H9 (cell line): ENCODE measurements at regions not wholly inside any gene's neighbourhood (a gene's known extent, or its start where the extent isn't known, plus 50 kb on each side); places are given as distances from the start of the nearest gene placed in this dataset.

Source experiments
- DNase-seq: peaks from one replicate; pipeline ENCODE4 v3.0.0-alpha.2; 2017
- H2AFZ ChIP-seq: one replicate; pipeline ENCODE4 v1.6.1; 2013; ENCODE audit warnings: mild to moderate bottlenecking, low read length, control low read depth, moderate library complexity
- H2AK5ac ChIP-seq: 2 replicates; pipeline ENCODE4 v1.6.1; 2013; ENCODE audit warnings: low read length, control low read depth, mixed read lengths; ENCODE audit not compliant: insufficient read length
- H2BK120ac ChIP-seq: one replicate; pipeline ENCODE4 v1.6.1; 2013; ENCODE audit warnings: low read depth, mild to moderate bottlenecking, low read length, control low read depth, inconsistent platforms; ENCODE audit not compliant: poor library complexity, severe bottlenecking
- H2BK12ac ChIP-seq: 2 replicates; pipeline ENCODE4 v1.6.1; 2013; ENCODE audit warnings: low read length, control low read depth, mixed read lengths, low read depth; ENCODE audit not compliant: insufficient read length
- H2BK15ac ChIP-seq: 2 replicates; pipeline ENCODE4 v1.6.1; 2013; ENCODE audit warnings: low read depth, low read length, control low read depth
- H2BK20ac ChIP-seq: one replicate; pipeline ENCODE4 v1.6.1; 2013; ENCODE audit warnings: low read depth, mild to moderate bottlenecking, low read length, control low read depth, inconsistent platforms; ENCODE audit not compliant: poor library complexity, severe bottlenecking
- H2BK5ac ChIP-seq: 2 replicates; pipeline ENCODE4 v1.6.1; 2013; ENCODE audit warnings: low read length, control low read depth, mixed read lengths; ENCODE audit not compliant: insufficient read length
- H3K14ac ChIP-seq: 2 replicates; pipeline ENCODE4 v1.6.1; 2013; ENCODE audit warnings: low read length, control low read depth; ENCODE audit not compliant: insufficient read depth
- H3K18ac ChIP-seq: 2 replicates; pipeline ENCODE4 v1.6.1; 2013; ENCODE audit warnings: low read depth, mild to moderate bottlenecking, mixed read lengths, low read length, control low read depth; ENCODE audit not compliant: insufficient read length
- H3K23ac ChIP-seq: 2 replicates; pipeline ENCODE4 v1.6.1; 2013; ENCODE audit warnings: low read length, control low read depth, mixed read lengths, low read depth; ENCODE audit not compliant: insufficient read length
- H3K23me2 ChIP-seq: 2 replicates; pipeline ENCODE4 v1.6.1; 2013; ENCODE audit warnings: low read depth, mild to moderate bottlenecking, mixed read lengths, low read length, control low read depth; ENCODE audit not compliant: insufficient read length, poor library complexity, severe bottlenecking
- H3K27ac ChIP-seq: 2 replicates; pipeline ENCODE4 v1.5.1; 2013; ENCODE audit warnings: low read length, control low read depth, mixed read lengths, low read depth; ENCODE audit not compliant: insufficient read length
- H3K27me3 ChIP-seq: 2 replicates; pipeline ENCODE4 v1.6.1; 2013; ENCODE audit warnings: low read length, control low read depth, inconsistent platforms; ENCODE audit not compliant: insufficient read depth
- H3K4ac ChIP-seq: 2 replicates; pipeline ENCODE4 v1.6.1; 2013; ENCODE audit warnings: low read depth, mild to moderate bottlenecking, control low read depth, inconsistent platforms, low read length, moderate library complexity
- H3K4me1 ChIP-seq: 2 replicates; pipeline ENCODE4 v1.6.1; 2013; ENCODE audit warnings: low read length, control low read depth, inconsistent platforms; ENCODE audit not compliant: insufficient read depth
- H3K4me2 ChIP-seq: 2 replicates; pipeline ENCODE4 v1.6.1; 2013; ENCODE audit warnings: low read length, control low read depth, mixed read lengths; ENCODE audit not compliant: insufficient read length, insufficient read depth
- H3K56ac ChIP-seq: 2 replicates; pipeline ENCODE4 v1.6.1; 2013; ENCODE audit warnings: low read depth, mild to moderate bottlenecking, mixed read lengths, low read length, control low read depth; ENCODE audit not compliant: insufficient read length
- H3K79me1 ChIP-seq: 2 replicates; pipeline ENCODE4 v1.6.1; 2013; ENCODE audit warnings: low read depth, mild to moderate bottlenecking, moderate library complexity, low read length, control low read depth, inconsistent platforms; ENCODE audit not compliant: insufficient read depth, poor library complexity, severe bottlenecking
- H3K79me2 ChIP-seq: 2 replicates; pipeline ENCODE4 v1.6.1; 2013; ENCODE audit warnings: low read length, control low read depth, inconsistent platforms; ENCODE audit not compliant: insufficient read depth
- H3K9ac ChIP-seq: 2 replicates; pipeline ENCODE4 v1.6.1; 2013; ENCODE audit warnings: low read length, control low read depth, mixed read lengths; ENCODE audit not compliant: insufficient read length; ENCODE audit errors: extremely low read depth
- H3K9me3 ChIP-seq: one replicate; pipeline ENCODE4 v1.6.1; 2013; ENCODE audit warnings: low read depth, low read length, inconsistent platforms; ENCODE audit not compliant: control insufficient read depth
- H3T11ph ChIP-seq: one replicate; pipeline ENCODE4 v1.6.1; 2013; ENCODE audit warnings: mild to moderate bottlenecking, low read length, control low read depth, inconsistent platforms
- H4K20me1 ChIP-seq: one replicate; pipeline ENCODE4 v1.6.1; 2013; ENCODE audit not compliant: control insufficient read depth, insufficient read length, insufficient read depth
- H4K5ac ChIP-seq: 2 replicates; pipeline ENCODE4 v1.6.1; 2013; ENCODE audit warnings: low read depth, mild to moderate bottlenecking, mixed read lengths, low read length, control low read depth; ENCODE audit not compliant: insufficient read length
- H4K8ac ChIP-seq: replicated peaks from 2 replicates; pipeline ENCODE4 v1.6.1; 2013; ENCODE audit warnings: low read length, control low read depth, mixed read lengths, low read depth; ENCODE audit not compliant: insufficient read length
- H4K91ac ChIP-seq: 2 replicates; pipeline ENCODE4 v1.6.1; 2013; ENCODE audit warnings: low read depth, mild to moderate bottlenecking, moderate library complexity, mixed read lengths, low read length, control low read depth; ENCODE audit not compliant: insufficient read length
- H3K27ac Mint-ChIP-seq, 3 experiments: 2 replicates in 2 of 3; 3 replicates in 1 of 3; pipeline ENCODE4 v1.8.0; 2020 to 2021; ENCODE audit warnings: mixed read lengths in 3 of 3, mild to moderate bottlenecking in 1 of 3, moderate library complexity in 1 of 3
- H3K27me3 Mint-ChIP-seq: 2 replicates; pipeline ENCODE4 v1.8.0; 2021; ENCODE audit warnings: low read depth, mild to moderate bottlenecking, moderate library complexity, mixed read lengths
- H3K36me3 Mint-ChIP-seq, 3 experiments: 2 replicates in 2 of 3; 3 replicates in 1 of 3; pipeline ENCODE4 v1.8.0; 2020 to 2021; ENCODE audit warnings: low read depth in 3 of 3, mixed read lengths in 3 of 3; ENCODE audit not compliant: insufficient read depth in 1 of 3
- H3K4me1 Mint-ChIP-seq, 2 experiments: 2 replicates each; pipeline ENCODE4 v1.8.0; 2020; ENCODE audit warnings: mixed read lengths in 2 of 2
- H3K4me3 Mint-ChIP-seq, 2 experiments: 2 replicates in 1 of 2; 3 replicates in 1 of 2; pipeline ENCODE4 v1.8.0; 2020 to 2021; ENCODE audit warnings: mild to moderate bottlenecking in 2 of 2, mixed read lengths in 2 of 2, moderate library complexity in 1 of 2
- H3K9me3 Mint-ChIP-seq, 2 experiments: 2 replicates in 1 of 2; 3 replicates in 1 of 2; pipeline ENCODE4 v1.8.0; 2020; ENCODE audit warnings: mild to moderate bottlenecking in 2 of 2, mixed read lengths in 2 of 2, moderate library complexity in 1 of 2
- CTCF ChIP-seq: fragments of 200-600 bp; sonication (generic); conservative IDR thresholded peaks from 3 replicates; pipeline ENCODE4 v1.8.0; 2021; ENCODE audit warnings: antibody characterized with exemption, mild to moderate bottlenecking
- WGBS: extraction: QIAGEN DNeasy Blood & Tissue Kit; methylation state at CpG from one replicate; pipeline ENCODE4 v1.1.7; 2013; ENCODE audit warnings: missing lambda C conversion rate, low lambda C conversion rate, mixed read lengths; ENCODE audit not compliant: insufficient read length; ENCODE audit errors: extremely low coverage; 5-methylcytosine and 5-hydroxymethylcytosine counted together

GRCh38 chr7:131002600-131002999 lies 268.6 kb upstream of the KLF14 start:
- Histone ChIP-seq H3K79me2 (no peaks in the 10 kb centered on the region), H3K18ac (no peak overlapping the region), H2BK15ac (no peak overlapping the region), H3K79me1 (no peaks in the 10 kb centered on the region), H2BK12ac (no peak overlapping the region), H4K5ac (no peak overlapping the region), H2BK5ac (no peak overlapping the region), H3K4me1 (no peaks in the 10 kb centered on the region), H3K27ac (no peak overlapping the region), H4K8ac (no peak overlapping the region), H3K23ac (no peak overlapping the region), H3K23me2 (no peaks in the 10 kb centered on the region), H3K4ac (no peak overlapping the region), H3K9ac (no peak overlapping the region), H3K9me3 (no peaks in the 10 kb centered on the region), H3K4me2 (no peak overlapping the region), H3K27me3 (no peaks in the 10 kb centered on the region), H4K91ac (no peak overlapping the region), H4K20me1 (no peaks in the 10 kb centered on the region), H2AK5ac (no peak overlapping the region), H2BK20ac (no peak overlapping the region), H3T11ph (no peak overlapping the region), H2BK120ac (no peak overlapping the region), H2AFZ (no peak overlapping the region), H3K14ac (no peak overlapping the region), H3K56ac (no peak overlapping the region)
- Mint-ChIP-seq H3K27ac (no peak overlapping the region), H3K27me3 (no peaks in the 10 kb centered on the region), H3K4me1 (peaks cover 10 to 16% of the 10 kb centered on the region in 2 experiments; a peak in 3 of 4 replicates), H3K36me3 (peaks cover 7 to 8% (median 7%) of the 10 kb centered on the region in 3 experiments; a peak in 5 of 7 replicates), H3K4me3 (no peak overlapping the region), H3K9me3 (peaks cover 6 to 7% of the 10 kb centered on the region in 2 experiments; a peak in 3 of 5 replicates)
- TF ChIP-seq CTCF = no peak
- DNase-seq = no peak
- no CpG with 5 or more reads among the region's 1 CpG for WGBS
